MCF 10A (cell line): ENCODE measurements at regions not wholly inside any gene's neighbourhood (a gene's known extent, or its start where the extent isn't known, plus 50 kb on each side); places are given as distances from the start of the nearest gene placed in this dataset.

Experiments
- BruUV-seq: library from RNA; stranded (reverse); fragments of 400-500 nt; replicated peaks from 2 replicates; lab custom pipeline; 2021; lab: Mats Ljungman, UMichigan
- CTCF ChIA-PET: fragments of 300-600 bp; sonication (Branson Sonifier 250); formaldehyde crosslinking; extraction: SDS; loops from one replicate; lab custom pipeline; 2021; ENCODE audit warnings: antibody characterized with exemption, inconsistent platforms; lab: Yijun Ruan, JAX
- POLR2A ChIA-PET: fragments of 300-600, 350-650 bp; sonication (Branson Sonifier 250); formaldehyde crosslinking; extraction: SDS; loops from one replicate; lab custom pipeline; 2020; ENCODE audit warnings: antibody characterized with exemption, inconsistent platforms; lab: Yijun Ruan, JAX
- DNase-seq: peaks from one replicate; pipeline ENCODE4 v3.0.0-alpha.2; 2018; ENCODE audit not compliant: unreplicated experiment
- H3K27ac Mint-ChIP-seq: one replicate; pipeline ENCODE4 v1.8.0; 2022; ENCODE audit warnings: mild to moderate bottlenecking, low read depth, mixed read lengths; ENCODE audit not compliant: unreplicated experiment
- H3K27me3 Mint-ChIP-seq: one replicate; pipeline ENCODE4 v1.8.0; 2022; ENCODE audit warnings: mixed read lengths; ENCODE audit not compliant: insufficient read depth, unreplicated experiment
- H3K36me3 Mint-ChIP-seq: one replicate; pipeline ENCODE4 v1.8.0; 2022; ENCODE audit warnings: mild to moderate bottlenecking, moderate library complexity, mixed read lengths; ENCODE audit not compliant: insufficient read depth, unreplicated experiment
- H3K4me1 Mint-ChIP-seq: one replicate; pipeline ENCODE4 v1.8.0; 2022; ENCODE audit warnings: mixed read lengths; ENCODE audit not compliant: insufficient read depth, unreplicated experiment
- H3K4me3 Mint-ChIP-seq: one replicate; pipeline ENCODE4 v1.8.0; 2022; ENCODE audit warnings: mild to moderate bottlenecking, moderate library complexity, mixed read lengths; ENCODE audit not compliant: unreplicated experiment
- H3K9me3 Mint-ChIP-seq: one replicate; pipeline ENCODE4 v1.8.0; 2022; ENCODE audit warnings: mixed read lengths; ENCODE audit not compliant: unreplicated experiment
- CTCF ChIP-seq: fragments of 200-600 bp; IDR thresholded peaks from one replicate; pipeline ENCODE4 v1.8.0; 2022; ENCODE audit warnings: antibody characterized with exemption, mild to moderate bottlenecking; ENCODE audit not compliant: unreplicated experiment
- intact Hi-C: fragments of 100-400 bp; cut with micrococcal nuclease; formaldehyde crosslinking; loops from 2 replicates; pipeline ENCODE4 v1.14.1; 2022

GRCh38 chr6:47917202-47917601 is 135.4 kb downstream of the OPN5 start:
- no peak for DNase-seq
- H3K27me3 Mint-ChIP-seq: no peaks in the 10 kb centered on the region
- no peaks in the 10 kb centered on the region for H3K9me3 Mint-ChIP-seq
- POLR2A ChIA-PET: no interaction called here
- no TSS peak for BruUV-seq
- peaks cover 5% of the 10 kb centered on the region for H3K4me1 Mint-ChIP-seq
- intact Hi-C loops: no loop called here
- H3K4me3 Mint-ChIP-seq: no peak overlapping the region
- CTCF ChIA-PET: no interaction called here
- H3K27ac Mint-ChIP-seq: no peak overlapping the region
- no peak for TF ChIP-seq CTCF
- no peaks in the 10 kb centered on the region for H3K36me3 Mint-ChIP-seq

- CTCF ChIA-PET: interaction anchor here (0.6 kb wide), 1 partner anchor 72 kb away, joined by 3 read pairs; no protein-coding TSS in a partner anchor
- Mint-ChIP-seq H3K4me3 (no peak overlapping the region), H3K9me3 (no peaks in the 10 kb centered on the region), H3K36me3 (no peaks in the 10 kb centered on the region), H3K27me3 (no peaks in the 10 kb centered on the region), H3K27ac (no peak overlapping the region), H3K4me1 (peaks cover 5% of the 10 kb centered on the region)
- POLR2A ChIA-PET: interaction anchor here (0.6 kb wide), 2 partner anchors 1383 to 1393 kb away, joined by 3 to 4 read pairs; no protein-coding TSS in a partner anchor
- intact Hi-C loops: no loop called here
- no peak for TF ChIP-seq CTCF
- no peak for DNase-seq
- BruUV-seq: no TSS peak
Observed at GRCh38 chr6:47915017-47915416, 133.2 kb downstream of the OPN5 start.

- no peaks in the 10 kb centered on the region for H3K4me1 Mint-ChIP-seq
- H3K36me3 Mint-ChIP-seq: no peaks in the 10 kb centered on the region
- H3K9me3 Mint-ChIP-seq: no peaks in the 10 kb centered on the region
- DNase-seq: no peak
- ChIA-PET CTCF (interaction anchor here (0.7 kb wide), 1 partner anchor 16 kb away, joined by 3 read pairs; no protein-coding TSS in a partner anchor), POLR2A (no interaction called here)
- BruUV-seq: no TSS peak
- no peak for TF ChIP-seq CTCF
- no peaks in the 10 kb centered on the region for H3K27me3 Mint-ChIP-seq
- intact Hi-C loops: no loop called here
- H3K4me3 Mint-ChIP-seq: no peak overlapping the region
- H3K27ac Mint-ChIP-seq: no peak overlapping the region
Observed at GRCh38 chr6:47908271-47908670, 126.4 kb downstream of the OPN5 start.

- no peak overlapping the region for H3K4me3 Mint-ChIP-seq
- H3K27ac Mint-ChIP-seq: no peak overlapping the region
- no peaks in the 10 kb centered on the region for H3K27me3 Mint-ChIP-seq
- no peaks in the 10 kb centered on the region for H3K9me3 Mint-ChIP-seq
- H3K4me1 Mint-ChIP-seq: no peaks in the 10 kb centered on the region
- POLR2A ChIA-PET: no interaction called here
- no peaks in the 10 kb centered on the region for H3K36me3 Mint-ChIP-seq
- intact Hi-C loops: no loop called here
- DNase-seq: no peak
- TF ChIP-seq CTCF: no peak
- no TSS peak for BruUV-seq
- CTCF ChIA-PET: interaction anchor here (0.6 to 0.7 kb wide), 2 partner anchors 26 to 50 kb away, joined by 3 read pairs; no protein-coding TSS in a partner anchor
Observed at GRCh38 chr6:47905717-47906116, 123.9 kb downstream of the OPN5 start.
